ENCODE measurements at regions not wholly inside any gene's neighbourhood (a gene's known extent, or its start where the extent isn't known, plus 50 kb on each side); places are given as distances from the start of the nearest gene placed in this dataset.

DNA sequence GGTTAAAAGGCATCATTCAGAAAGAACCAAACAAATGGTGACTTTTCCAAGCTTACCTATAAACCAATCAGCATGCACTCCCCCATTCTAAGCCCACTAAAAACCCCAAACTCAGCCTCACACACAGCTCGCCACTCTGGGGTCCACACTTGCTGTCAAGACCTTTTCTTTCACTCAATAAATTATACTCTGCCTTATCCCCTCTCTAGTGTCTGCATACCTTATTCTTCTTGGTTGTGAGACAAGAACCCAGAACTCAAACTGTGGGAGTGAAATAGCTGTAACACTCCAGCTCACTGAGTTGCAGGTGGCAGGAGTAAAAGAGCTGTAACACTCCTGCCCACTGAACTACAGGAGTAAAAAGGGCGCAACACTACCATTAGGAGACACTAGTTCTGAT, 559.0 kb downstream of the TBC1D4 start:
- intact Hi-C loops (cut with micrococcal nuclease): no loop called here
- Histone ChIP-seq H3K79me2 (ENCODE audit: control insufficient read depth, insufficient read depth, low read length) (no peaks in the 10 kb centered on the region), H3K36me3 (ENCODE audit: control insufficient read depth, insufficient read depth, low read length) (no peaks in the 10 kb centered on the region), H3K9ac (ENCODE audit: insufficient read depth in 1 of 2, low read depth in 2 of 2, low read length in 2 of 2) (no peak overlapping the region), H4K20me1 (replicated peaks; ENCODE audit: control insufficient read depth, insufficient read depth, low read length) (no peaks in the 10 kb centered on the region), H3K4me1 (replicated peaks in 1 of 2; ENCODE audit: control insufficient read depth in 2 of 2, insufficient read depth in 2 of 2, low read length in 2 of 2) (peaks cover 0 to 18% of the 10 kb centered on the region in 2 experiments; a peak in 4 of 5 replicates), H3K9me1 (ENCODE audit: control insufficient read depth, insufficient read depth, low read length) (no peaks in the 10 kb centered on the region), H3K27ac (ENCODE audit: extremely low read depth, low read depth, low read length) (no peak overlapping the region), H3K27me3 (ENCODE audit: control insufficient read depth in 2 of 2, insufficient read depth in 2 of 2, low read length in 2 of 2) (no peaks in the 10 kb centered on the region), H3K4me2 (ENCODE audit: insufficient read depth, low read length) (no peak overlapping the region), H3K9me3 (replicated peaks; ENCODE audit: control insufficient read depth, insufficient read depth, low read depth, low read length) (peaks cover 11% of the 10 kb centered on the region), H2AFZ (ENCODE audit: low read depth, low read length) (no peak overlapping the region), H3K4me3 (no peak overlapping the region)
- in situ Hi-C loops (cut with MboI): no loop called here
- DNase-seq (ENCODE audit: extremely low read depth in 1 of 4, low spot score in 3 of 4) (no peak), FAIRE-seq (no peak), ATAC-seq (no peak)
- TF ChIP-seq CBX3 (IDR thresholded peaks at IDR 0.05; ENCODE audit: borderline replicate concordance in 1 of 2, low read length in 2 of 2) (peak in 1 of 2 experiments; percentile 40; a peak in 1 of 3 replicates), E2F3 (CRISPR knock-in tag; IDR thresholded peaks at IDR 0.05) (no peak), ZNF655 (CRISPR knock-in tag; IDR thresholded peaks at IDR 0.05) (no peak)
- WGBS (ENCODE audit: insufficient coverage, low coverage, missing lambda C conversion rate): 72% methylated on average over 2 of the region's 2 CpGs
- ChIA-PET CTCF (ENCODE audit: low intra/inter-chr PET ratio) (no interaction called here), POLR2A (interaction anchor here (1.2 kb wide), 1 partner anchor 61 kb away, joined by 3 read pairs; no protein-coding TSS in a partner anchor)
- no TSS peak for BruUV-seq (replicated peaks)

DNA sequence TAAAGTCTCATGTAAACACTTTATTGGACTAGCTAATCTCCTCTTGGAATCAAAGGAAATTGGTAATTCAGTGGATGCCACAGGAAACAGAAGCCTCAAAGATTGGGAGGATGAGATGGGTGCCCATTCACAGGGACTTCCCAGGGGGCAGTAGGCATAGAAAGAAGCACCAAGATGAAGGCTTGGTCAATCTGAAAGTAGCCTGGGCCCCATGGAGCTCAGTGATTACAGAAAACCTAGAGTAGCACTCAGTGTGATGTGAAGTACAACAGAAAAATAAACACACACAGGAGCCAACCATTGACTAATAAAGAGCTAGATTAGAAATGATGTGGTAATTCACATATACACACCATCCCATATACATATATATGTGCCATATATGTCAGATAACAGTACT, 560.6 kb downstream of the TBC1D4 start:
- Histone ChIP-seq H4K20me1 (replicated peaks; ENCODE audit: control insufficient read depth, insufficient read depth, low read length) (no peaks in the 10 kb centered on the region), H3K4me3 (no peak overlapping the region), H3K9me1 (ENCODE audit: control insufficient read depth, insufficient read depth, low read length) (no peaks in the 10 kb centered on the region), H3K27ac (ENCODE audit: extremely low read depth, low read depth, low read length) (peak overlapping the region; percentile 72), H3K4me1 (replicated peaks in 1 of 2; ENCODE audit: control insufficient read depth in 2 of 2, insufficient read depth in 2 of 2, low read length in 2 of 2) (peaks cover 0 to 18% of the 10 kb centered on the region in 2 experiments; a peak in 4 of 5 replicates), H3K79me2 (ENCODE audit: control insufficient read depth, insufficient read depth, low read length) (no peaks in the 10 kb centered on the region), H3K9ac (ENCODE audit: insufficient read depth in 1 of 2, low read depth in 2 of 2, low read length in 2 of 2) (peak overlapping the region in 1 of 2 experiments; percentile 57; a peak in 1 of 4 replicates), H3K36me3 (ENCODE audit: control insufficient read depth, insufficient read depth, low read length) (no peaks in the 10 kb centered on the region), H3K4me2 (ENCODE audit: insufficient read depth, low read length) (peak overlapping the region; percentile 61), H2AFZ (ENCODE audit: low read depth, low read length) (peak overlapping the region; percentile 84), H3K9me3 (replicated peaks; ENCODE audit: control insufficient read depth, insufficient read depth, low read depth, low read length) (peaks cover 9% of the 10 kb centered on the region), H3K27me3 (ENCODE audit: control insufficient read depth in 2 of 2, insufficient read depth in 2 of 2, low read length in 2 of 2) (no peaks in the 10 kb centered on the region)
- in situ Hi-C loops (cut with MboI): no loop called here
- no peak for TF ChIP-seq CCAR2 (IDR thresholded peaks at IDR 0.05; ENCODE audit: low read depth, low read length)
- TF ChIP-seq POU5F1 (IDR thresholded peaks at IDR 0.05; ENCODE audit: borderline replicate concordance, low read depth, low read length, partially characterized antibody): no peak
- TF ChIP-seq HNRNPH1 (optimal IDR thresholded peaks at IDR 0.05; ENCODE audit: low read depth, low read length): no peak
- TF ChIP-seq ZNF592 (IDR thresholded peaks at IDR 0.05): 0 out of 2 replicates have a peak, but pooled peaks have one; percentile 39
- no peak for TF ChIP-seq JUNB (CRISPR knock-in tag; conservative IDR thresholded peaks at IDR 0.05)
- ChIA-PET POLR2A (interaction anchor here (1.1 kb wide), 1 partner anchor 10 kb away, joined by 4 read pairs; no protein-coding TSS in a partner anchor), CTCF (ENCODE audit: low intra/inter-chr PET ratio) (no interaction called here)
- intact Hi-C loops (cut with micrococcal nuclease): no loop called here
- FAIRE-seq (no peak), DNase-seq (ENCODE audit: extremely low read depth in 1 of 4, low spot score in 3 of 4) (no peak), ATAC-seq (no peak)
- BruUV-seq (replicated peaks): no TSS peak

Measured in K562 (cell line).